ENCODE measurements at regions not wholly inside any gene's neighbourhood (a gene's known extent, or its start where the extent isn't known, plus 50 kb on each side); places are given as distances from the start of the nearest gene placed in this dataset.

DNA sequence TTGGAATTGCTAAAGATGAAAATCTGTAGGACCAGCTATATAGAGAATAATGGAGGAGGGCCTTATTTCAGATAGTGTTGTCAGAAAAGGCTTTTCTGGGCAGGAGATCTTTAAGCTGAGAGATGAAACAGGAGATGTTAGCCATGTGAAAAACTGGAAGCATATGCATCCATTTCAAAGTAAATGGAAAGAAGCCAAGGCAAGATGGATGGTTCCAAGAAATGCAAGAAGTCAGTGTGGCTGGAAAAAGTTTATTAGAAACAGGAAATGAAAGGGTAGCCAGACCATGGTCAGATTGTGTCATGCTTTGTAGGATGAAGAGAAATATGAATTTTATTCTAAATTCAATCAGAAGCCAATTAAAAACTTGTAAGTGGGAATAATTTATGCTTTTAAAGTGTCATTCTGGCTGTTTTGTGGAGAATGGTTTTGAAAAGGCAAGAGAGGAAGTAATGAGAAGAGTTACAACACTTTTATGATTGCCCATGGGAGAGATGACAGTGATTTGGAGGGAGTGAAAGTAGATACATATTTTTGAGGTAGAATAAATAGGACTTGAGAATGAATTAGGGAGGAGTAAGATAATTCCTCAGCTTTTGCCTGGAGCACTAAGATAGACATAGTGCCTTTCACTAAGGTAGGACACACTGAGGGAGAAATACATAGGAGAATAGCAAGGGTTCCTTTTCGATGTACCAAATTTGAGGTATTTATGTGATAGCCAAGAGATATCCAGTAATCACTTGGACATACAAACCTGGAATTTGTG, 620.1 kb downstream of the HTR1B start:
- CTCF ChIA-PET = no interaction called here
- no peaks in the 10 kb centered on the region for H3K9me2 ChIP-seq (ENCODE audit: insufficient read depth)
- no peaks in the 10 kb centered on the region for H3K9me3 ChIP-seq (ENCODE audit: insufficient read depth, low read depth)
- H3K27ac ChIP-seq = no peak overlapping the region
- no peak overlapping the region for H3K4me2 ChIP-seq
- H3F3A ChIP-seq (ENCODE audit: insufficient read depth, low read depth) = no peaks in the 10 kb centered on the region; the same call in 1 of the 2 replicates
- no peaks in the 10 kb centered on the region for H3K36me3 ChIP-seq (ENCODE audit: low read depth)
- H3K27me3 ChIP-seq (ENCODE audit: insufficient read depth, low read depth) = no peaks in the 10 kb centered on the region
- no TSS peak for BruUV-seq (replicated peaks)
- no peak for DNase-seq
- H3K4me1 ChIP-seq (replicated peaks; ENCODE audit: insufficient read depth) = no peaks in the 10 kb centered on the region
- no peaks in the 10 kb centered on the region for H4K20me1 ChIP-seq (ENCODE audit: insufficient read depth)
- no peak for TF ChIP-seq EZH2 (IDR thresholded peaks at IDR 0.05; ENCODE audit: low read depth)
- TF ChIP-seq, protein P1, sequence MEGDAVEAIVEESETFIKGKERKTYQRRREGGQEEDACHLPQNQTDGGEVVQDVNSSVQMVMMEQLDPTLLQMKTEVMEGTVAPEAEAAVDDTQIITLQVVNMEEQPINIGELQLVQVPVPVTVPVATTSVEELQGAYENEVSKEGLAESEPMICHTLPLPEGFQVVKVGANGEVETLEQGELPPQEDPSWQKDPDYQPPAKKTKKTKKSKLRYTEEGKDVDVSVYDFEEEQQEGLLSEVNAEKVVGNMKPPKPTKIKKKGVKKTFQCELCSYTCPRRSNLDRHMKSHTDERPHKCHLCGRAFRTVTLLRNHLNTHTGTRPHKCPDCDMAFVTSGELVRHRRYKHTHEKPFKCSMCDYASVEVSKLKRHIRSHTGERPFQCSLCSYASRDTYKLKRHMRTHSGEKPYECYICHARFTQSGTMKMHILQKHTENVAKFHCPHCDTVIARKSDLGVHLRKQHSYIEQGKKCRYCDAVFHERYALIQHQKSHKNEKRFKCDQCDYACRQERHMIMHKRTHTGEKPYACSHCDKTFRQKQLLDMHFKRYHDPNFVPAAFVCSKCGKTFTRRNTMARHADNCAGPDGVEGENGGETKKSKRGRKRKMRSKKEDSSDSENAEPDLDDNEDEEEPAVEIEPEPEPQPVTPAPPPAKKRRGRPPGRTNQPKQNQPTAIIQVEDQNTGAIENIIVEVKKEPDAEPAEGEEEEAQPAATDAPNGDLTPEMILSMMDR (conservative IDR thresholded peaks at IDR 0.05) = no peak
- POLR2A ChIA-PET (ENCODE audit: unreplicated experiment) = no interaction called here
- H3K4me3 ChIP-seq = no peak overlapping the region
- intact Hi-C loops (cut with micrococcal nuclease; ENCODE audit: unreplicated experiment) = no loop called here
- no peak overlapping the region for H2AFZ ChIP-seq
- H3K79me2 ChIP-seq (ENCODE audit: low read depth) = no peaks in the 10 kb centered on the region

DNA sequence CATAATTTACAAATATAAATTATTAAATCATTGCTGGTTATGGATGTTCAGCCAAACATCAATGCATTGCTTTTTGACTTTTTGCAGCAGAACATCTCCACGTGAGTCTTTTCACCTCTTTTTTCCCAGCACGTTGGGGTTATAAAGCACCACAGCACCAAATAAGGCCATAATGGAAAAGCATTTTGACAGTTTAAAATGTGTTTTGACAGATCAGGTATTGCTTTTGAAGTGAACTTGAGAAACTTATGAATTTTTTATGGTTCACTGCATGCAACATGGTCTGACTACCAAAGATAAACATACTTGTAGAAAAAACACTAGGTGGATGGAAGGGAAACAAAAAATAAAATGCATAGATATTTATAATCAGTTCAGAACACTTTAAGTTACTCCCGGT, 622.4 kb downstream of the HTR1B start:
- Histone ChIP-seq H3K4me2 (no peak overlapping the region), H3K9me3 (ENCODE audit: insufficient read depth, low read depth) (no peaks in the 10 kb centered on the region), H3F3A (ENCODE audit: insufficient read depth, low read depth) (no peaks in the 10 kb centered on the region; the same call in 1 of the 2 replicates), H3K27me3 (ENCODE audit: insufficient read depth, low read depth) (no peaks in the 10 kb centered on the region), H3K4me1 (replicated peaks; ENCODE audit: insufficient read depth) (no peaks in the 10 kb centered on the region), H3K36me3 (ENCODE audit: low read depth) (no peaks in the 10 kb centered on the region), H3K9me2 (ENCODE audit: insufficient read depth) (no peaks in the 10 kb centered on the region), H4K20me1 (ENCODE audit: insufficient read depth) (no peaks in the 10 kb centered on the region), H2AFZ (no peak overlapping the region), H3K4me3 (no peak overlapping the region), H3K79me2 (ENCODE audit: low read depth) (no peaks in the 10 kb centered on the region), H3K27ac (no peak overlapping the region)
- DNase-seq = no peak
- TF ChIP-seq, protein P1 (conservative IDR thresholded peaks at IDR 0.05) = no peak
- TF ChIP-seq EZH2 (IDR thresholded peaks at IDR 0.05; ENCODE audit: low read depth) = no peak
- BruUV-seq (replicated peaks) = no TSS peak
- CTCF ChIA-PET = no interaction called here
- intact Hi-C loops (cut with micrococcal nuclease; ENCODE audit: unreplicated experiment) = no loop called here
- POLR2A ChIA-PET (ENCODE audit: unreplicated experiment) = no interaction called here

DNA sequence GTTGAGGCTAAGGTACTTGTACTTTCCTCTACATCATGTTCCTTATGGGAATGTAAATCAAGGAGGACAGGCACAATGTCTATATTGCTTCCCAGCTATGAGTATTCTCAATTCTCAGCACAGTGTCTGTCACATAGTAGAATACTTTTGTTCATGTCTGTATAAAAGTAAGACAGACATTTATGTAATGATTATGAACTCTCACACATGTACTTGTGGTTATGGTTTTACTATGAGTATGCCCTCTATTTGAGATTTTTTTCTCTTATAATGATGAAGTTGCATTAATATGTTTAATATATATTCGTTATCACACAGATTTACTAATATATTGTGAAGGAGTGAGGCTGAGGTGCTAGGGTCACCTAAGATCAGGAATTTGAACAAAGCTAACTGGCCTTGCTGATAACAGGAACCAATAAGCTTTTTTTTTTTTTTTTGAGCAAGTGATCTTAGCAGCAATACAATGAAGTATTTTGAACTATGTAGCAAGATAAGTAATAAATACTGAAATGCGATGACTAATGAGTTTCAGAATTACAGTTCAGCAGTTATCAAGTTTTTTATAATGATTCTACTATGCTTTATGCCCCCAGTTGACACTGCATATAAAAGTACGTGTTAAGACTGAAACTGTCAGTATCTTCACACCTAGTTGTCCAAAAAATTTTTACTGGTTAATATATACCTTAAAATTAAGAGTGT, 623.1 kb downstream of the HTR1B start:
- no peaks in the 10 kb centered on the region for H3K36me3 ChIP-seq (ENCODE audit: low read depth)
- ChIA-PET POLR2A (ENCODE audit: unreplicated experiment) (no interaction called here), CTCF (interaction anchor here (0.6 kb wide), 1 partner anchor 45 kb away, joined by 5 read pairs; no protein-coding TSS in a partner anchor)
- TF ChIP-seq EZH2 (IDR thresholded peaks at IDR 0.05; ENCODE audit: low read depth) = no peak
- TF ChIP-seq, protein P1 (conservative IDR thresholded peaks at IDR 0.05) = no peak
- no peaks in the 10 kb centered on the region; the same call in 1 of the 2 replicates for H3F3A ChIP-seq (ENCODE audit: insufficient read depth, low read depth)
- intact Hi-C loops (cut with micrococcal nuclease; ENCODE audit: unreplicated experiment) = no loop called here
- H3K4me2 ChIP-seq = no peak overlapping the region
- H3K79me2 ChIP-seq (ENCODE audit: low read depth) = no peaks in the 10 kb centered on the region
- no TSS peak for BruUV-seq (replicated peaks)
- no peak for DNase-seq
- no peak overlapping the region for H3K4me3 ChIP-seq
- no peaks in the 10 kb centered on the region for H3K4me1 ChIP-seq (replicated peaks; ENCODE audit: insufficient read depth)
- no peaks in the 10 kb centered on the region for H3K27me3 ChIP-seq (ENCODE audit: insufficient read depth, low read depth)
- no peaks in the 10 kb centered on the region for H3K9me2 ChIP-seq (ENCODE audit: insufficient read depth)
- H4K20me1 ChIP-seq (ENCODE audit: insufficient read depth) = no peaks in the 10 kb centered on the region
- H2AFZ ChIP-seq = no peak overlapping the region
- H3K27ac ChIP-seq = no peak overlapping the region
- H3K9me3 ChIP-seq (ENCODE audit: insufficient read depth, low read depth) = no peaks in the 10 kb centered on the region
